Muscle of arm (tissue), 1 donor: ENCODE measurements at regions not wholly inside any gene's neighbourhood (a gene's known extent, or its start where the extent isn't known, plus 50 kb on each side); places are given as distances from the start of the nearest gene placed in this dataset.
A peak's percentile ranks its signal among the peaks of the same experiment; 100 is the strongest.

Experiments
- DNase-seq: peaks from one replicate; pipeline ENCODE4 v3.0.0-alpha.2; 2013

DNA sequence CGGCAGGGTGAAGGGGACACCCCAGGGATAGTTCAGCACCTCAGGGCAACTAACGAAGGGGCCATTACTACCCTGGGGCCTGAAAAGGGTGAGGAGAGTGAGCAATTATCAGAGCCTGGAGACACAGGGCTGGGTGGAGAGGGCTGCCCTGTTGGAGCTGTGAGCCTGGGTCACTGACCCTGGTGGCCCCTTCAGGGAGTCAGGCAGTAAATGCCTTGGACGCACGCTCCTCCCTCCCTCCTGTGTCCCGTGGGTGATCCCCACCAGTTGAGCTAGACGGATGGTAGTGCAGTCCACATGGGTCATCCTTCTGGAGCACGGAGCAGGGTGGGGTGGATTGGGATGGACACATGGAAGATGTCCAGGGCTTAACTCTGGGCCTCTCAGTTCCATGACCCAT lies 305.3 kb downstream of the PTPRU start:
- DNase-seq: no peak

GRCh38 chr1:29540801-29541357 lies 304.6 kb downstream of the PTPRU start:
- no peak for DNase-seq

- DNase-seq: no peak
Measured at GRCh38 chr1:29539971-29540370, 303.6 kb downstream of the PTPRU start.

DNA sequence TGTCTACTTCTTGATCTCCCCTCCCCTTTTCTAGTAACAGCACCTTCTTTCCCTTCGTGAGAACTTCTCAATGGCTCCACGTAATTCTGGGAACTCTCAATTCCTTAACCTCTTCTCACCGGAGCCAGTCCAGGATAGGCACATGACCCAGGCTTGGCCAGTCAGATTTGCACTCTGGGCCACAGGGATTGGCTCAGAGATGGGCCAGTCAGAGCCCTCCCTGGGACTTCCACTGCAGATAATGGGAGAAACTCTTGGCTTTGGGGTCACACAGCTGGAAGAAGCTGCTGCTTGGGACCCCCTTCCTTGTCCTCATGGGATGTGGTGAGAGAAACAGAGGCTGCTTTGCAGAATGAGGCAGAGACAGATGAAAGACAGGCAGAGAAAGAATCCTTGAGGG lies 302.3 kb downstream of the PTPRU start:
- DNase-seq: no peak

- DNase-seq: no peak
Measured at GRCh38 chr1:29532751-29533150, 296.4 kb downstream of the PTPRU start.

- no peak for DNase-seq
Measured at GRCh38 chr1:29532285-29532684, 296.0 kb downstream of the PTPRU start.

DNA sequence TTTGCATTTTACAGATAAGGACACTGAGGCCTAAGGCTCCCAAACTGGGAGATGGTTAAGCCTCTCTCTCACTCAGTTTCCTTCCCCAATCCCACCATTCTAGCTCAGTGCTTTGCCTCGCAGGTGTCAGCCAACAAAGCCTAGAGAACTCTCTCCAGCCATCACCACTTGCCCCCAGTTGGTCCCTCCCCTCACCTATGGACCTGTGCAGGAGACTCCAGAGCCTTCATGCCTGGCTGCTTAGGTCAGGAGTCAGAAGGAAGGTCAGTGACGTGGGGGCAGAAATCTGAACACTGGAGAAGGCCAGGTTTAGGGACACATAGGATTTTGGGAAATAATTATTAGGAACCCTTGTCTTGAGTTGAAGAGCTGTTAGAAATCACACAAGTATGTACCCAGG lies 295.3 kb downstream of the PTPRU start:
- DNase-seq: no peak

GRCh38 chr1:29529677-29530278 lies 293.5 kb downstream of the PTPRU start:
- DNase-seq: no peak

DNA sequence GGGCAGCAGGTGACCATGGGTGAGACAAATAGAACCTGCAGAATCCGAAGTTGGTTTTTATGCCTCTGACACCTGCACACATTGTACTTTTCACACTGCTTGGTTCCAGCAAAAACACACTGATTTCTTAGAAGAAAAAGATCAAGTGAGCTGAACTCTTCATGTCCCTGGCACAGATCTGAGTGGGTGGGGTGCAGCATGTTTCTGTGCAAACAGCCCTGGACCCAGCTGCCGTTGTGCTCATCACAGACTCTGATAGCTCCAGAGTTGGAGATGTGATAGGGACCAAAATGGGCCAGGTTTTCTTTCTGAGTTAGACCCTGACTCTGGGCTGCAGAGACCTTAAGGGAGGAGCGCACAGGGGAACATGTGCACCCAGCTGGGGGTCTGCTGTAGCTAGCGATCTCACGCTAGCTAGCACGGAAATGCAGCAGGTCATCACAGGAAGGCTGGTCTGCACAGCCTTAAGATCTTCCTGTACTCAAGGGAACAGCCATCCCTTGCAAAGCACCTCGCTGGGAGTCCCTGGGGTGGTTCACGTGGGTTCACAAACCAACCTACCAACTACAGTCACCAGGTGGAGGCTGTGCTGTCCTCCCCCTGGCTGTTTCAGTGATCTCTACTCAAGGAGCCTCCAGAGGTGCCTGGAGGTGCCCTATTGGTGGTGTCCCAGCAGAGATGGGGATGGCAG lies 291.1 kb downstream of the PTPRU start:
- DNase-seq: no peak

GRCh38 chr1:29525941-29526340 lies 289.6 kb downstream of the PTPRU start:
- DNase-seq: no peak

DNA sequence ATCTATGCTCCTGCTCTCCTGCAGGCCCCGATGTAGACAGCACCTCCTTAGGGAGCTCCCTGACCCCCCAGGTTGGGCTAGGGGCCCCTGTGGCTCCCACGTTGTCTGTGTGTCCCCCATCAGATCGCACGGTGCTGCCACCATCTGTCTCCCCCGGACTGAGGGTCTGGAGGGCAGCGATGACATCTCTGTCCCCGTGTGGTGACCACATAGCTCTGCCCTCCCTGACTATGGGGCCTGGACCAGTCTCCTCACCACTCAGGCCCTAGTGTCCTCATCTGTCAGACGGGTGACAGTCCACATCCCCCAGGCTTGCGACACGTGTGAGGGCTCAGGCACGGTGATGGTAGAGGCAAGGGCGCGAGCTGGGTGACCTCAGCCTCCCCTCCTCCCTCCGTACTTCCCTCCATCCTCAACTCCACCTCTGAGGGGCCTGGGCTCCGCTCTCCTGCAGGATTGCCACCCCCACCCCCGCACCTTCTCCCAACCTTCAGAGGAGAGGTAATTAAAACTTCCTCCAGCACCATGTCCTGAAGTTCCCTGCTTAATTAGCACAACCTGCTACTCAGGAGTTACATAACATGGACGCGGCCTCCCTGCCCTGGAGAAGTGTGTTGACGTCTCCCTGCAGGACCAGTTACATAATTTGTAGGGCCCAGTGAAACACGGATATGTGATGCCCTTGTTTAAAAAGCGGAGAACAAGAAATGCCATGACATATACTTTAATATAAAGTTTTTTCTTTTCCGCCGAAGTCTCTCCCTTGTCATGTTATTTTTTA lies 288.2 kb downstream of the PTPRU start:
- DNase-seq: no peak

DNA sequence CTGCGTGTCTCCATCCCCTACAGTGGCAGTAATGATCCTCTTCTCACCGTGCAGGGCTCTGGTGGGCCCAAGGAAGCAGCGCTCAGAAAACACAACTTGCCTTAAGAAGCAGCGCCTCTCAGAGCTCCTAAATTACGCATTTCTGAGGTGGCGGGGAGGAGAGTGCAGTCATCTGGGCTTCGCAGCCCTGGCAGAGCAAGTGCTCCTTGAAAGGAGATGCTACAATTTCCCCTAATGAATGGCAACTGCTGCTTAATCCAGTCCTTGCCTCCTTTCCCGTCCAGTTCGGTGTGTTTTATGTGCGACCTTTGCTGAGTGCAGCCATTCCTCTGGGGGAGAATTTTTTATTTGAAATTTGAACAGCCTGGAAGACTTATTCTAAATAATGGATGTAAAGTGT lies 287.3 kb downstream of the PTPRU start:
- no peak for DNase-seq

GRCh38 chr1:29523136-29523535 lies 286.8 kb downstream of the PTPRU start:
- no peak for DNase-seq

DNA sequence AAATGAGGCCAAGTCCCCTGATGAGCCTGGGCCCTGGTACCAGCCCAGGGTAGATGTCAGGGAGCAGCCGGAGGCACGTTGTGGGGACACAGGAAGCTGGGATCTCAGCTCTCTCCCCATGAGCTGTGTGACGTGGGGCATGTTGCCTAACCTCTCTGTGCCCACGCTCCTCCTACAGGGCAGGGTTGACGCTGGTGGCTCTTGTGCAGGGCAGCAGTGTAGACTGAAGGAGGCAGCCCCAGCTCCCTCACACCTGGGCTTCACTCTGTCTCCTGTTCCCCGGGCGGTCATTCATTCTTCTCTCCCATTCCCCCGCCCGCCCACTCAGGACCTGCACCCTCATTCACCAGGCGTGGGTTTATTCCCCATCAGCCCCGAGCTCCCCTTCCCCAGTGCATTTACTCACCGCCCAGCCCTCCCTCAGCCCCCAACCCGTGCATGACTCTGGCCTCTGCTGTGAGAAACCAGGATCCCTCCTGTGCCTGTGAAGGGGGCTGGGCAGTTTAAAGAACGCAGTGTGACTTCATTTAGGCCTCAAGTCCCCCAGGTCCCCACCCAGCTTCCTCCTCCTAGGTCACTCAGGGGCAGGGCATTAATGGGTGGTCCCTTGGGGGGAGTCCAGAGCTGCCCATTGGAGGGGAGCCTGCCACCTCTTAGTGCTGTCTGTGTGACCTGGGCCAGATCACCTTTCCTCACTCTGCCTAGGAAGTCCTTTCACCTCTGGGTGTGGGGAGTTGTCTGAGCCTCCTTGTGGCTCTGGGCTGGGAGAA lies 285.7 kb downstream of the PTPRU start:
- DNase-seq: no peak

- DNase-seq: no peak
Measured at GRCh38 chr1:29521438-29521715, 285.1 kb downstream of the PTPRU start.

- no peak for DNase-seq
Measured at GRCh38 chr1:29520571-29521437, 284.5 kb downstream of the PTPRU start.

- peak; percentile 15 for DNase-seq
Measured at GRCh38 chr1:29519788-29520110, 283.4 kb downstream of the PTPRU start.

DNA sequence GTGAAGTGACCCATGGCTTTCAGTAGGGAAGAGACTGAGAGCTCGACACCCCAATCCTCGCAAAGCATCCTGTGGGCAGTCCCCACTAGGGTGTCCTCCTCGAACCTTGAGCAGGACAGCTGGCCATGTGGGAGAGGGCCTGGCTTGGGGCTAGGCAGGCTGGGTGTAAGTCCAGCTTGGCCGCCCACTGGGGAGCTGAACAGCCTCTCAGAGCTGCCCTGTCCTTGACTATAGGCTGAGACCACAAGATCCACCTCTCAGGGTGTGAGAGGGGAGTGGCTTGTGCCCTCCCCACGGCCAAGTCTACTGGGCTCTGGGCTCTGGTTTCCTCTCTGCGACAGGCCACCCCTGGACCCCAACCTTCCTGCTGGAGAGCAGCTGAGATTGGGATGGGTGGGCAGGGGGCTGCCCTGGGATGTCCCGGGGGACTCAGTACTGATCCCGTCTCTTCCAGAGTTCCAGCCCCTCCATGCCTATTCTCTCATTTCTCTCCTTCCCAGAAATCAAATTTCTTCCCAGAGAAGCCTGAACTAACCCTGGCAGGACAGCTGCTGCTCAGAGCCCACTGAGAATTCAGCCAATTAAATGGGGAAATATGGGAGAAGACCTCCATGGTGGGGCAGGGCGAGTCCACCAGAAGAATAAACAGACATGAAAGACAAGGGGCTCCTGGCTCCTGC lies 282.9 kb downstream of the PTPRU start:
- no peak for DNase-seq

- DNase-seq: no peak
Measured at GRCh38 chr1:29518183-29518835, 282.0 kb downstream of the PTPRU start.
